GM12878 (cell line): ENCODE measurements at regions not wholly inside any gene's neighbourhood (a gene's known extent, or its start where the extent isn't known, plus 50 kb on each side); places are given as distances from the start of the nearest gene placed in this dataset.

Experiments used
- ATAC-seq: fragments of 200-7000 bp; cut with Tn5 transposase; 3 replicates; pipeline ENCODE4 v1.9.1; 2020; ENCODE audit warnings: mild to moderate bottlenecking, moderate library complexity
- BruUV-seq: library from RNA; stranded (reverse); fragments of 400-500 nt; replicated peaks from 2 replicates; lab custom pipeline; 2021; lab: Mats Ljungman, UMichigan
- CTCF ChIA-PET: fragments of 300-600 bp; sonication (Branson Sonifier 250); formaldehyde crosslinking; extraction: SDS; loops from one replicate; lab custom pipeline; 2021; ENCODE audit warnings: inconsistent platforms; lab: Yijun Ruan, JAX
- POLR2A ChIA-PET: fragments of 350-600 bp; formaldehyde crosslinking; extraction: SDS; loops from one replicate; lab custom pipeline; 2021; ENCODE audit warnings: inconsistent platforms; lab: Charles Lee
- RAD21 ChIA-PET: fragments of 300-600 bp; sonication (Branson Sonifier 250); formaldehyde crosslinking; loops from one replicate; lab custom pipeline; 2023; ENCODE audit warnings: antibody characterized with exemption; ENCODE audit not compliant: unreplicated experiment; lab: Charles Lee
- SMC1A ChIA-PET: fragments of 300-600 bp; sonication (Branson Sonifier 250); formaldehyde crosslinking; loops from one replicate; lab custom pipeline; 2023; ENCODE audit not compliant: unreplicated experiment, uncharacterized antibody; lab: Charles Lee
- DNase-seq: peaks from one replicate; pipeline ENCODE4 v3.0.0-alpha.2; 2011; ENCODE audit warnings: low read depth, low spot score
- FAIRE-seq: peaks from 3 replicates; lab custom pipeline; 2011; peaks lifted over from hg19 to GRCh38; lab: Jason Lieb, UNC
- H2AFZ ChIP-seq: 2 replicates; pipeline ENCODE4 v1.6.0; 2011; ENCODE audit warnings: low read depth, low read length, control low read depth; ENCODE audit not compliant: control insufficient read depth
- H3K27ac ChIP-seq: 2 replicates; pipeline ENCODE4 v1.5.1; 2011; ENCODE audit warnings: control low read depth; ENCODE audit not compliant: control insufficient read depth, insufficient read depth
- H3K27me3 ChIP-seq, 2 experiments: replicated peaks in 1 of 2; 2 replicates each; pipeline versions ENCODE4 v1.6.0 to v1.6.1; 2011; ENCODE audit warnings: low read length in 1 of 2; ENCODE audit not compliant: control insufficient read depth in 2 of 2, insufficient read depth in 2 of 2
- H3K36me3 ChIP-seq, 2 experiments: 2 replicates each; pipeline ENCODE4 v1.5.1; 2011; ENCODE audit warnings: low read length in 1 of 2; ENCODE audit not compliant: control insufficient read depth in 2 of 2, insufficient read depth in 2 of 2
- H3K4me1 ChIP-seq: 2 replicates; pipeline ENCODE4 v1.6.1; 2011; ENCODE audit warnings: mild to moderate bottlenecking, low read length, moderate library complexity, mixed read lengths; ENCODE audit not compliant: control insufficient read depth, insufficient read depth
- H3K4me2 ChIP-seq: 2 replicates; pipeline ENCODE4 v1.6.0; 2011; ENCODE audit warnings: control low read depth; ENCODE audit not compliant: control insufficient read depth, insufficient read depth
- H3K4me3 ChIP-seq: fragments of 200-600 bp; sonication (generic); 2 replicates; pipeline ENCODE4 v1.5.1; 2016
- H3K79me2 ChIP-seq: 2 replicates; pipeline ENCODE4 v1.6.0; 2011; ENCODE audit warnings: low read length; ENCODE audit not compliant: control insufficient read depth, insufficient read depth
- H3K9ac ChIP-seq: 2 replicates; pipeline ENCODE4 v1.8.0; 2011; ENCODE audit warnings: low read length, control low read depth, mixed read lengths; ENCODE audit not compliant: control insufficient read depth, insufficient read depth
- H3K9me3 ChIP-seq: replicated peaks from 3 replicates; pipeline ENCODE4 v1.5.1; 2011; ENCODE audit warnings: mild to moderate bottlenecking, low read length; ENCODE audit not compliant: control insufficient read depth, insufficient read depth
- H4K20me1 ChIP-seq: 2 replicates; pipeline ENCODE4 v1.6.0; 2011; ENCODE audit not compliant: control insufficient read depth, insufficient read depth
- ATF7 ChIP-seq: fragments of 450-650 bp; IDR thresholded peaks from 2 replicates; pipeline ENCODE4 v1.6.1; 2016; ENCODE audit warnings: low read depth, mild to moderate bottlenecking
- BCL11A ChIP-seq: IDR thresholded peaks from 2 replicates; pipeline ENCODE4 v1.6.1; 2011; ENCODE audit warnings: low read depth, low read length
- CTCF ChIP-seq, 3 experiments: IDR thresholded peaks in 2 of 3; conservative IDR thresholded peaks in 1 of 3; 2 replicates each; pipeline ENCODE4 v1.5.1; 2011; ENCODE audit warnings: low read depth in 3 of 3, low read length in 3 of 3, mild to moderate bottlenecking in 3 of 3, control low read depth in 2 of 3, moderate library complexity in 2 of 3, inconsistent platforms in 1 of 3, mixed read lengths in 1 of 3; ENCODE audit not compliant: control insufficient read depth in 2 of 3, insufficient read depth in 1 of 3; ENCODE audit errors: extremely low read depth in 1 of 3
- E4F1 ChIP-seq: fragments of 450-650 bp; IDR thresholded peaks from 2 replicates; pipeline ENCODE4 v1.6.1; 2018; ENCODE audit warnings: borderline replicate concordance, mild to moderate bottlenecking; ENCODE audit not compliant: partially characterized antibody
- EED ChIP-seq: sonication (generic); IDR thresholded peaks from 2 replicates; pipeline ENCODE4 v1.6.1; 2016; ENCODE audit warnings: antibody characterized with exemption, low read depth
- ELK1 ChIP-seq: IDR thresholded peaks from 2 replicates; pipeline ENCODE4 v1.6.1; 2012; ENCODE audit warnings: low read depth, low read length, improper control_type of control experiment
- JUNB ChIP-seq: IDR thresholded peaks from 2 replicates; pipeline ENCODE4 v1.6.1; 2016; ENCODE audit warnings: antibody characterized with exemption, mild to moderate bottlenecking
- JUND ChIP-seq: IDR thresholded peaks from 2 replicates; pipeline ENCODE4 v1.6.1; 2012; ENCODE audit warnings: low read depth, mild to moderate bottlenecking, low read length, improper control_type of control experiment, moderate library complexity
- MTA2 ChIP-seq: fragments of 450-650 bp; IDR thresholded peaks from 2 replicates; pipeline ENCODE4 v1.6.1; 2016; ENCODE audit warnings: low read depth, mild to moderate bottlenecking, moderate library complexity
- MXI1 ChIP-seq: fragments of 150-350 bp; IDR thresholded peaks from 2 replicates; pipeline ENCODE4 v1.6.1; 2011; ENCODE audit warnings: low read depth, mild to moderate bottlenecking, inconsistent platforms, low read length, improper control_type of control experiment
- NRF1 ChIP-seq: conservative IDR thresholded peaks from 2 replicates; pipeline ENCODE4 v1.6.1; 2011; ENCODE audit warnings: mild to moderate bottlenecking, low read depth, low read length, improper control_type of control experiment
- RELB ChIP-seq: fragments of 450-650 bp; IDR thresholded peaks from 2 replicates; pipeline ENCODE4 v1.6.1; 2017; ENCODE audit warnings: low read depth, mild to moderate bottlenecking, moderate library complexity
- SREBF2 ChIP-seq: IDR thresholded peaks from 2 replicates; pipeline ENCODE4 v1.6.1; 2012; ENCODE audit warnings: mild to moderate bottlenecking, low read length
- STAT3 ChIP-seq: IDR thresholded peaks from 2 replicates; pipeline ENCODE4 v1.6.1; 2011; ENCODE audit warnings: low read depth, low read length, improper control_type of control experiment
- SUPT20H ChIP-seq: IDR thresholded peaks from 2 replicates; pipeline ENCODE4 v1.6.1; 2011; ENCODE audit warnings: low read depth, mild to moderate bottlenecking, low read length, moderate library complexity, borderline replicate concordance; ENCODE audit not compliant: control insufficient read depth
- WRNIP1 ChIP-seq: IDR thresholded peaks from 2 replicates; pipeline ENCODE4 v1.6.1; 2011; ENCODE audit warnings: low read depth, low read length, improper control_type of control experiment, borderline replicate concordance
- YY1 ChIP-seq: IDR thresholded peaks from 2 replicates; pipeline ENCODE4 v1.6.1; 2011; ENCODE audit warnings: low read depth, mild to moderate bottlenecking, low read length
- ZNF622 ChIP-seq: fragments of 450-650 bp; IDR thresholded peaks from 2 replicates; pipeline ENCODE4 v1.6.1; 2017; ENCODE audit warnings: mild to moderate bottlenecking, inconsistent platforms
- WGBS: methylation state at CpG from one replicate; pipeline ENCODE4 v1.1.6; 2016; ENCODE audit warnings: low lambda C conversion rate; ENCODE audit not compliant: insufficient replicate concordance, insufficient coverage; ENCODE audit errors: missing lambda C conversion rate; 5-methylcytosine and 5-hydroxymethylcytosine counted together
- in situ Hi-C: fragments of 300-500 bp; cut with MboI; formaldehyde crosslinking; loops from 9 replicates; pipeline ENCODE4 v1.14.3; 2018; ENCODE audit warnings: mixed read lengths
- intact Hi-C: fragments of 100-400 bp; cut with micrococcal nuclease; formaldehyde crosslinking; loops from one replicate; pipeline ENCODE4 v1.14.2; 2022; ENCODE audit not compliant: unreplicated experiment

GRCh38 chr5:38692346-38692745 is 135.9 kb upstream of the LIFR start:
- POLR2A ChIA-PET, result no interaction called here
- SMC1A ChIA-PET, result no interaction called here
- DNase-seq, result no peak
- H3K9ac ChIP-seq, result no peak overlapping the region
- FAIRE-seq, result no peak
- no peak overlapping the region for H3K4me3 ChIP-seq
- no peaks in the 10 kb centered on the region for H3K36me3 ChIP-seq
- 10% methylated on average over 4 of the region's 4 CpGs for WGBS
- ATAC-seq, result no peak
- TF ChIP-seq ZNF622, result no peak
- no peak for TF ChIP-seq CTCF (IDR thresholded peaks at IDR 0.05 in 2 of 3, conservative IDR thresholded peaks at IDR 0.05 in 1 of 3; ENCODE audit: control insufficient read depth in 2 of 3, extremely low read depth in 1 of 3, insufficient read depth in 1 of 3, low read depth in 3 of 3, low read length in 3 of 3)
- TF ChIP-seq NRF1, result no peak
- no peak for TF ChIP-seq EED
- TF ChIP-seq STAT3, result no peak
- no peak for TF ChIP-seq WRNIP1
- TF ChIP-seq MXI1, result no peak
- TF ChIP-seq YY1, result no peak
- no peak for TF ChIP-seq MTA2
- no peak for TF ChIP-seq RELB
- no peak for TF ChIP-seq JUNB
- TF ChIP-seq SREBF2, result no peak
- TF ChIP-seq SUPT20H, result no peak
- no peak for TF ChIP-seq ATF7
- TF ChIP-seq E4F1, result no peak
- no peak for TF ChIP-seq JUND
- TF ChIP-seq BCL11A, result no peak
- TF ChIP-seq ELK1, result no peak
- TF ChIP-seq, all 136 proteins: peak for 0
- ChIA-PET CTCF (no interaction called here), RAD21 (no interaction called here)
- intact Hi-C loops, result no loop called here
- H3K27ac ChIP-seq, result no peak overlapping the region
- H3K4me2 ChIP-seq, result no peak overlapping the region
- no peaks in the 10 kb centered on the region for H3K9me3 ChIP-seq
- no TSS peak for BruUV-seq
- H3K4me1 ChIP-seq, result no peaks in the 10 kb centered on the region
- H3K27me3 ChIP-seq, result no peaks in the 10 kb centered on the region
- in situ Hi-C loops, result no loop called here
- H4K20me1 ChIP-seq, result no peaks in the 10 kb centered on the region
- no peaks in the 10 kb centered on the region for H3K79me2 ChIP-seq
- no peak overlapping the region for H2AFZ ChIP-seq
